ENCODE measurements at regions not wholly inside any gene's neighbourhood (a gene's known extent, or its start where the extent isn't known, plus 50 kb on each side); places are given as distances from the start of the nearest gene placed in this dataset.
"Not testable (repeated sequence)": the region's sequence is repeated elsewhere in the genome, so short reads cannot be mapped to it uniquely, and the experiment has no call there.

DNA sequence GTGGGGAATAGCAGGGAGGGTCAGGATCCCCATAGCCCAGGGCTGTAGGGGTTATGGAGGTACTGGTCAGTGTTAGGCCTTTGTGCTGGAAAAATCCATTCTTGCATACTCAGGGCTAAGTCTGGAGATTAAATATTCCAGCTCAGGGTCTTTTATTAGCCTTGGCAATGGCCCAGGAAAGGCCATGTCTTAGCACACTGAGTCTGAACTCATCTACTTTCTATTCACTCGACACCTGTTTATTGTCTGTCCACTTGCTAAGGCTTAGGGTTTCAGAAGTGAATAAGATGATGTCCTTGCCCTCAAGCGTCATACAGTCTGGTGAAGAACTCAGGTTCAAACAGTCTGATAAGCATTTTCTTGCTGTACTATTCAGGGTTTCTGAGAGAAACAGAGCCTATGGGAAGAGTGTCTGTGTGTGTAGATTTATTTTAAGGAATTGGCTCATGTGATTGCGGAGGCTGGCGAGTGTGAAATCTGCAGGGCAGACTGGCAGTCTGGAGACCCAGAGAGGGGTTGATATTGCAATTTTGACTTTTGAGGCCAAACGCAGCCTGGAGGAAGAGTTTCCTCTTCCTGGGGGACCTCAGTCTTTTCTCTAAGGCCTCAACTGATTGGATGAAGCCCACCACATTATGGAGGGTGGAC lies 135.8 kb downstream of the RAMP3 start:
- no peak for TF ChIP-seq POLR2A (IDR thresholded peaks at IDR 0.05; ENCODE audit: low read depth, low read length)
- FAIRE-seq, result no peak
- DNase-seq (ENCODE audit: insufficient read length, low spot score), result no peak

DNA sequence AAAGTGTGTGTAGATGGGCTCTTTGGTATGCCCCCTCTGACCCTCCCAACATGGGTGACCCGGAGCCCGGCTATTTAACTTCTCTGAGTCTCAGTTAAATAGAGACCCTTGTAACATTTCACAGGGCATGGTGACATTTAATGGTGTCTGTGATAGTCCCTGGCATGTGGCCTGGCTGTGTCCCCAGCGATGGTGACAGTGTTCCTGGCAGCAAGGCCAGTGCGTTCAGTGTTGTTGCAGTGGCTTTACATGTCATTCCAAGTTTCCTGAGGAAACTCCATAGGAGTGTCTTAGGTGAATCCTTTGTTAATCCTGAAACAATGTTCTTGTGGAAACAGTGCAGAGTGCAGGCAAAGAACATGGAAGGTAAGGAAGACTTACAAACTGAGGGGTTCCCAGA lies 137.0 kb downstream of the RAMP3 start:
- DNase-seq (ENCODE audit: insufficient read length, low spot score), result no peak
- FAIRE-seq, result no peak
- TF ChIP-seq POLR2A (IDR thresholded peaks at IDR 0.05; ENCODE audit: low read depth, low read length), result no peak

DNA sequence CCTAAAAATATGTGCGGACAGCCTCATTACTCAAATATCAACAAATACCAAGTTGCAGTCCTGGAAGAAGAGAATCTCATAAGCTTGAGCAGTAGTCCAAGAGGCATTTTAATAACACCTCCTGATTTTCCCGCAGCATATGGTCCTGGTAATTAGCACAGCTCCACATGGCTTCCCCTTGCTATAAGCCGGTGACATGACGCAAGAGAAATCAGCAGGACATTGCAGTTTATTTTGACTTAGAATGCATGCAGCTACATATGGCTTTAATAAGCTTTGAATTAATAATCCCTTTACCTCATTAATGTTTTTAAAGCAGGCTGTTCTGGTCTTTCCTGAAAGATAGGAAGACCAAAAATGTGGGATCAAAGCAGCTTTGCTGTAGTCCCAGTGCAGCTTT lies 137.6 kb downstream of the RAMP3 start:
- TF ChIP-seq POLR2A (IDR thresholded peaks at IDR 0.05; ENCODE audit: low read depth, low read length), result no peak
- no peak for DNase-seq (ENCODE audit: insufficient read length, low spot score)
- no peak for FAIRE-seq

DNA sequence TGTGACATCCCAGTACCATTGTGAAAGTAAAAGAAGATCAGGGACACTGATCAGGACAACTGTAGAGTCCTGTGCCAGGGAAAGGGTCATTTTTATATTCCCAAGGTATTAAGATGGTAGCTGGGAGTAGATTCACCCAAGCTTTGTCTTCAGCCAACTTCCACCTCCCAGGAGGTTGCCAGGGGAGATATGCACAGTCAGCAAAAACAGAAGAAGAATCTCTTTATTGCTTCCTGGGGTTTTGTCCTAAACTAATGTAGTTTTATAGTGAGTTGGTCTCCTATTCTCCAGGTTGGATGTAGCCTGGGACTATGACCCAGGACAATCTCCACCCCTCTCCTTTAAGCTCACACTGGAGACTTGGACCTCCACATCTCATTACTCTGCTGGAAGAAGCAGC lies 139.2 kb downstream of the RAMP3 start:
- no peak for DNase-seq (ENCODE audit: insufficient read length, low spot score)
- no peak for TF ChIP-seq POLR2A (IDR thresholded peaks at IDR 0.05; ENCODE audit: low read depth, low read length)
- FAIRE-seq, result no peak

DNA sequence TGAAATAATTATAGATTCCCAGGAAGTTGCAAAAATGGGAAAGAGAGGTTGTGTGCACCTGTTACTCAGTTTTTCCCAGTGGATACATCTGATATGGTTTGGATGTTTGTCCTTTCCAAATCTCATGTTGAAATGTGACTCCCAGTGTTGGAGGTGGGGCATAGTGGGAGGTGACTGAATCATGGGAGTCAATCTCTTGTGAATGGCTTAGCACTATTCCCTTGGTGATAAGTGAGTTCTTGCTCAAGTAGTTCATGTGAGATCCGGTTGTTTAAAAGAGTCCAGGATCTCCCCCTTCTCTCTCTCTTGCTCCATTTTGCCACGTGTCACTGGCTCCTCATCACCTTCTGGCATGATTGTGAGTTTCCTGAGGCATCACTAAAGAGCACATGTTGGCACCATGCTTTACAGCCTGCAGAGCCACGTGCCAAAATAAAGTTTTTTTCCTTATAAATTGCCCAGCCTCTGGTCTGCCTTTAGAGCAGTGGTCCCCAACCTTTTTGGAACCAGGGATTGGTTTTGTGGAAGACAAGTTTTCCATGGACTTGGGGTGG lies 149.2 kb downstream of the RAMP3 start:
- no peak for DNase-seq (ENCODE audit: insufficient read length, low spot score)
- TF ChIP-seq POLR2A (IDR thresholded peaks at IDR 0.05; ENCODE audit: low read depth, low read length), result no peak
- no peak for FAIRE-seq

DNA sequence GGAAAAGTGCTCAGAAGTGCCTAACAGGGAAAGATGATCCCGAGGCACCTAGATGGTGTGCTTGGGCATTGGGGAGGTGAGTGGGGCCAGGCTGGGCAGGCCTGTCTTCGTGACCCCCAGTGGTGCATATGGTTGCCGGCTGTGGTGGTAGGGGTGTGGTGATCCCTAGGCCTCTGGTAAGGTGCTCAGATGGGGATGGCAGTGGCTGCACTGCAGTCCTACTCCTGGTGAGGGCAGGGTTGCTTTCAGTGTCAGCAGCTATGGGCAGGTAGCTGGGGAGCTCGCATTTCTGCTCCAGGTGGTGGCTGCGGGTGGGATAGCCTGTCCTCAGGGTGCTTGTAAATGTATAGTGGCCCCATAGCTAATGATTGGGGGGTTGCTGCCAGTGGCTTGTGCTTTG lies 154.0 kb downstream of the RAMP3 start:
- no peak for FAIRE-seq
- TF ChIP-seq POLR2A (IDR thresholded peaks at IDR 0.05; ENCODE audit: low read depth, low read length), result no peak
- DNase-seq (ENCODE audit: insufficient read length, low spot score), result no peak

DNA sequence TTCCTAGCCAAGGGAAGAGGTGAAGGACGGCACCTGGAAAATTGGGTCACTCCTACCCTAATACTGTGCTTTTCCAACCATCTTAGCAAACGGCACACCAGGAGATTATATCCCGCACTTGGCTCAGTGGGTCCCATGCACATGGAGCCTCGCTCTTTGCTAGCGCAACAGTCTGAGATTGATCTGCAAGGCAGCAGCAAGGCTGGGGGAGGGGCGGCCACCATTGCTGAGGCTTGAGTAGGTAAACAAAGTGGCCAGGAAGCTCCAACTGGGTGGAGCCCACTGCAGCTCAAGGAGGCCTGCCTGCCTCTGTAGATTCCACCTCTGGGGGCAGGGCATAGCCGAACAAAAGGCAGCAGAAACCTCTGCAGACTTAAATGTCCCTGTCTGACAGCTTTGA lies 157.9 kb downstream of the RAMP3 start:
- FAIRE-seq; DNase-seq (ENCODE audit: insufficient read length, low spot score): not testable (repeated sequence)

DNA sequence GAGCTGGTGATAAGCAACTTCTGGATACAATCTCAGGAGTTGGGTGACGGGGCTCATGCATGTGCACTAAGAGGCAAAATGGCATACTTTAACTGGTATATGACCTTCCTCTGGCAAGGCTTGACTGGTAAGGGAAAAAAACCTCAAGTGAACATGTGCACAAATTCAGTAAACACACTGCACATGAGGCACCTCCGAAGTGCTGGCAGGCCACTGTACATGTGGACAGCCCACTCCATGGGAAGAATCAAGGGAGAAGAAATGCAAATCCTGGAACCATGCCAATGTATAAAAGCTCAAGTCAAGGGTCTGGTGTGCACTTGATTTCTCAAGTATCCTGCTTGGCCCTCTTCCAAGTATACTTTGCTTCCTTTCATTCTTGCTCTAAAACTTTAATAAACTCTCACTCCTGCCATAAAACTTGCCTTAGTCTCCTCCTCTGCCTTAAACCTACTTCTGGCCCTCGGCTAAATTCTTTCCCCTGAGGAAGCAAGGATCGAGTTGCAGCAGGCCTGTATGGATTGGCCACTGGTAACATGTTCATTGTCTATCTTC lies 167.2 kb downstream of the RAMP3 start:
- FAIRE-seq (no peak), DNase-seq (ENCODE audit: insufficient read length, low spot score) (no peak)

DNA sequence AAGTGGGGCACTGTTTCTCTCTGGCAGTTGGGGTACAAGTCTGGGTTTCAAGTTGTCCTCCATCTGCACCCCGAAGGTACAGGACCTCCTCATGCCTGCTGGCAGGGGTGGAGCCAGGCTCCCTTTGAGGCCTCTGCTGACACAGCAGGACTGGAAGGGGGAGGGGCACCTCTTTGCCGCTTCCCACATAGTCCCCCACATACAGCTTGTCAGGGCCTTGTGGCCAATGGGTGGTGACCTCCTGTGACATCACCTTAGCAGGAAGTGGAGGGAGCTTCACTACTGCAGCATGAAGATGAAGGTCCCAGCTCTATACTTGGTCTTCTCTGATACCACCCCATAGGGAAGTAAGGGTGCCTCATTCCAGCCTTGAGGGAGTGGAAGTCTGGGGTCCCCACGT lies 167.8 kb downstream of the RAMP3 start:
- no peak for TF ChIP-seq POLR2A (IDR thresholded peaks at IDR 0.05; ENCODE audit: low read depth, low read length)
- FAIRE-seq (no peak), DNase-seq (ENCODE audit: insufficient read length, low spot score) (no peak)

More for the DNA sequence above, 167.2 kb downstream of the RAMP3 start:
- TF ChIP-seq POLR2A (IDR thresholded peaks at IDR 0.05; ENCODE audit: low read depth, low read length), result no peak

DNA sequence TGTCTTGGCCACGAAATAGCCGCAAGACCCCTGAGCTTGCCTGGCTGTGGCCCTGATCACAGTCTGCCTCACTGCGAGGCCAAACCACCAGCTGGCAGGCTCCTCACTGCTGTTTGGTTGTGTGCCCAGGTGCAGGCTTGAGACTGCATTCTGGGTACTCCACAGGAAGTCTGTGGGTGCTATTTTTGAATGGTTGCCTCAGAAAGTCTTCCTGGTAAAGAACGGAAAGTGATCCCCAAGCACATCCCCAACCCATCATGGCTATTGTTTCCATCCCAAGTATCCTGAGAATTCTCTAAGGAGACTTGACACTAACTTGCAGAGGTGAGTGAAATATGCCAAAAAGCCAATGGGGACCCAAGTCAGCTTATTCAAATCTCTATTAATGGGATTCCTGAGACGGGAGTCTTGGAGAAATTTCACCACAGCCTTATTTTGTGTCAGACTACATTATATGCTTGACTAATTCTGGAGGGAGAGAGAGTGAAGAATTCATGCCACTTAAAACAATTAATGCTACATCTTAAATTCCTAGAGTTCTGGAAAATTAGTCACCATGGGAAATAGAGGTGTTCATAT lies 170.9 kb downstream of the RAMP3 start:
- FAIRE-seq (no peak), DNase-seq (ENCODE audit: insufficient read length, low spot score) (no peak)
- TF ChIP-seq POLR2A (IDR thresholded peaks at IDR 0.05; ENCODE audit: low read depth, low read length), result no peak

DNA sequence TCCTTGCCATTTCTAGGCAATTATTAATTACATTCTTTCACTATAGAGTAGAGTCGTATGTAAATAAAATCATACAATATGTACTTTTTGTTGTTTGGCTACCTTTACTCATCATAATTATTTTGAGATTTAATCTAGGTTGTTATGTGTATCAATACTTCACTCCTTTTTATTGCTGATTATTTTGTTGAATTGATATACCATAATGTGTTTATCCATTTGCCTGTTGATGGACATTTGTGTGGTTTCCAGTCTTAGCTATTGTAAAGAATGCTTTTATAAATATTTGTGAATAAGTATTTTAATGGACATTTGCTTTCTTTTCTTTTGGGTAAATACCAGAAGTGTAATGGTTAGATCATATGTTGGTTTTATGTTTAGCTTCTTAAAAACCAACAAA lies 174.0 kb downstream of the RAMP3 start:
- DNase-seq (ENCODE audit: insufficient read length, low spot score) (no peak), FAIRE-seq (no peak)
- no peak for TF ChIP-seq POLR2A (IDR thresholded peaks at IDR 0.05; ENCODE audit: low read depth, low read length)

DNA sequence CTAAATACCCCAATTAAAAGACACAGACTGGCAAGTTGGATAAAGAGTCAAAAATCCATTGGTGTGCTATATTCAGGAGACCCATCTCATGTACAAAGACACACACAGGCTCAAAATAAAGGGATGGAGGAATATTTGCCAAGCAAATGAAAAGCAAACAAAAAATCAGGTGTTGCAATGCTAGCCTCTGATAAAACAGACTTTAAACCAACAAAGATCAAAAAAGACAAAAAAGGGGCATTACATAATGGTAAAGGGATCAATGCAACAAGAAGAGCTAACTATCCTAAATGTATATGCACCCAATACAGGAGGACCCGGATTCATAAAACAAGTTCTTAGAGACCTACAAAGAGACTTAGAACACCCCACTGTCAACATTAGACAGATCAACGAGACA lies 177.4 kb downstream of the RAMP3 start:
- not testable (repeated sequence) for DNase-seq (ENCODE audit: insufficient read length, low spot score); FAIRE-seq

DNA sequence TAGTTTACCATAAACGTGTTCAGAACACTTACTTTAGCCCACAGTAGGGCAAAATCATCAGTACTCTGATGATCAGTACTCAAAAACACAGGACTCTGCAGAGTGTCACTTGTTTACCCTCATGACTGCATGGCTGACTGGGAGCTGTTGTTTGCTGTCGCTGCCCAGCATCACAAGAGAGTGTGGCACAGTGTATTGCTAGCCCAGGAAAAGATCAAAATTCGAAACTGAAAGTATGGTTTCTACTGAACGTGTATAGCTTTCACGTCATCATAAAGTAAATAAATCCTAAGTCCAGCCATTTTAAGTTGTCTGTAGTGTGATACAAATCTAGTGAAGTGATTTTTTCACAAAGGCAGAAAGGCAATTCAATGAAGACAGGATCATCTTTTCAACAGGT lies 184.6 kb downstream of the RAMP3 start:
- DNase-seq (ENCODE audit: insufficient read length, low spot score), result no peak
- FAIRE-seq, result peak; percentile 67
- TF ChIP-seq POLR2A (IDR thresholded peaks at IDR 0.05; ENCODE audit: low read depth, low read length), result no peak

DNA sequence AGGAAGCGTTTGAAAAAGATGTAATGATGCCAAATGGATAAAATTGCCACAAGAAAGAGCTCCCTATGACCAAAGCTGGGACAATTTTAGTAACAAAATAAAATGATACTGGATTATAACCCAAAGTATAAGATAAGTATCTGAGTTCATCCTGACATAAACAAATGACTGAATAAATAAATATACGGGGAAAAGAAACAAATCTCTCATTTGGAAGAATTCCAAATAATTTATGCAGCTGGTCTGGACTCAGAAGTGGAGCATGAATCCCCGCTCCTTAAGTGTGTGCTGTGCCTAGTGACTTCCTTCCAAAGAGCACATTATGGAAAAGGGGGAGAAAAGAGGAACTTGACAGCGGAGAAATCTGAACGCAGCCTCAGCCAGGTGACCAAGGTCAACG lies 186.2 kb downstream of the RAMP3 start:
- FAIRE-seq (no peak), DNase-seq (ENCODE audit: insufficient read length, low spot score) (no peak)
- no peak for TF ChIP-seq POLR2A (IDR thresholded peaks at IDR 0.05; ENCODE audit: low read depth, low read length)

DNA sequence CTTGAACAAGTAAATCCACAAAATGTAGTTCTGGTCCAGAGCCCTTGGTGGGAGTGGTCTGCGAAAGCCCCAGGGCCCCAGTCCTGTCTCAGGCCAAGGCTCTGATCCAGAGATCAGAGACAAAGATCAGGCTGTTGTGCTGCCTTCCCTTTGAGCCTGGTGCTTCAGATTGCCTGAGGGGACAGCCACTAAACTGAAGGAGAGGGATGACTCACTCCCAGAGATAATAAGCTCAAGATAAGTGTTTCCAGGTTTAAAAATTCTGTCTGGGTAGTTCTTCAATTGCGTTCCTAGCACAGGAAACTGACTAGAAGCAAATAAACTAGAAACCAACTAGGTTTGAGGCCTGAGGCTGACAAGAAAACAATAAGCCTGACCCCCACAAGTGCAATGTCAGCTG lies 190.2 kb downstream of the RAMP3 start:
- DNase-seq (ENCODE audit: insufficient read length, low spot score), result no peak
- TF ChIP-seq POLR2A (IDR thresholded peaks at IDR 0.05; ENCODE audit: low read depth, low read length), result no peak
- no peak for FAIRE-seq

All from H54 (cell line).